ENCODE measurements at regions not wholly inside any gene's neighbourhood (a gene's known extent, or its start where the extent isn't known, plus 50 kb on each side); places are given as distances from the start of the nearest gene placed in this dataset.

- Histone ChIP-seq H3K4me1 (ENCODE audit: low read depth, poor library complexity, severe bottlenecking) (no peaks in the 10 kb centered on the region), H3K79me2 (ENCODE audit: insufficient read depth, low read depth) (no peaks in the 10 kb centered on the region), H3K27ac (no peak overlapping the region), H3K4me2 (no peak overlapping the region), H4K20me1 (ENCODE audit: insufficient read depth) (no peaks in the 10 kb centered on the region), H3K27me3 (ENCODE audit: insufficient read depth, low read depth) (no peaks in the 10 kb centered on the region), H3K4me3 (IDR thresholded peaks at IDR 0.05; ENCODE audit: insufficient read depth, low read depth, low read length) (no peak overlapping the region), H3K36me3 (ENCODE audit: insufficient read depth) (no peaks in the 10 kb centered on the region), H2AFZ (ENCODE audit: low read depth) (no peak overlapping the region), H3K9ac (no peak overlapping the region)
- TF ChIP-seq CTCF (conservative IDR thresholded peaks at IDR 0.05; ENCODE audit: low read depth, low read length) = no peak
Observed at GRCh38 chrX:128517691-128518090, 465.5 kb upstream of the ACTRT1 start.

GRCh38 chrX:128504496-128504895 lies 452.3 kb upstream of the ACTRT1 start:
- Histone ChIP-seq H3K4me2 (no peak overlapping the region), H2AFZ (ENCODE audit: low read depth) (no peak overlapping the region), H3K4me3 (IDR thresholded peaks at IDR 0.05; ENCODE audit: insufficient read depth, low read depth, low read length) (no peak overlapping the region), H4K20me1 (ENCODE audit: insufficient read depth) (no peaks in the 10 kb centered on the region), H3K36me3 (ENCODE audit: insufficient read depth) (no peaks in the 10 kb centered on the region), H3K79me2 (ENCODE audit: insufficient read depth, low read depth) (no peaks in the 10 kb centered on the region), H3K9ac (no peak overlapping the region), H3K27ac (no peak overlapping the region), H3K4me1 (ENCODE audit: low read depth, poor library complexity, severe bottlenecking) (no peaks in the 10 kb centered on the region), H3K27me3 (ENCODE audit: insufficient read depth, low read depth) (no peaks in the 10 kb centered on the region)
- TF ChIP-seq CTCF (conservative IDR thresholded peaks at IDR 0.05; ENCODE audit: low read depth, low read length) = no peak

- Histone ChIP-seq H3K27me3 (ENCODE audit: insufficient read depth, low read depth) (no peaks in the 10 kb centered on the region), H3K27ac (no peak overlapping the region), H3K4me2 (no peak overlapping the region), H3K36me3 (ENCODE audit: insufficient read depth) (no peaks in the 10 kb centered on the region), H4K20me1 (ENCODE audit: insufficient read depth) (no peaks in the 10 kb centered on the region), H3K4me3 (IDR thresholded peaks at IDR 0.05; ENCODE audit: insufficient read depth, low read depth, low read length) (no peak overlapping the region), H3K4me1 (ENCODE audit: low read depth, poor library complexity, severe bottlenecking) (no peaks in the 10 kb centered on the region), H3K9ac (no peak overlapping the region), H3K79me2 (ENCODE audit: insufficient read depth, low read depth) (no peaks in the 10 kb centered on the region), H2AFZ (ENCODE audit: low read depth) (no peak overlapping the region)
- TF ChIP-seq CTCF (conservative IDR thresholded peaks at IDR 0.05; ENCODE audit: low read depth, low read length) = no peak
Observed at GRCh38 chrX:128464116-128464515, 411.9 kb upstream of the ACTRT1 start.

- Histone ChIP-seq H3K36me3 (ENCODE audit: insufficient read depth) (no peaks in the 10 kb centered on the region), H3K4me1 (ENCODE audit: low read depth, poor library complexity, severe bottlenecking) (no peaks in the 10 kb centered on the region), H2AFZ (ENCODE audit: low read depth) (no peak overlapping the region), H3K27ac (no peak overlapping the region), H3K9ac (no peak overlapping the region), H4K20me1 (ENCODE audit: insufficient read depth) (no peaks in the 10 kb centered on the region), H3K79me2 (ENCODE audit: insufficient read depth, low read depth) (no peaks in the 10 kb centered on the region), H3K4me2 (no peak overlapping the region), H3K27me3 (ENCODE audit: insufficient read depth, low read depth) (no peaks in the 10 kb centered on the region), H3K4me3 (IDR thresholded peaks at IDR 0.05; ENCODE audit: insufficient read depth, low read depth, low read length) (no peak overlapping the region)
- no peak for TF ChIP-seq CTCF (conservative IDR thresholded peaks at IDR 0.05; ENCODE audit: low read depth, low read length)
Observed at GRCh38 chrX:128460835-128461234, 408.6 kb upstream of the ACTRT1 start.

GRCh38 chrX:128458888-128459287 lies 406.7 kb upstream of the ACTRT1 start:
- no peaks in the 10 kb centered on the region for H4K20me1 ChIP-seq (ENCODE audit: insufficient read depth)
- no peak overlapping the region for H3K4me2 ChIP-seq
- H3K36me3 ChIP-seq (ENCODE audit: insufficient read depth) = no peaks in the 10 kb centered on the region
- H3K9ac ChIP-seq = no peak overlapping the region
- no peak overlapping the region for H3K4me3 ChIP-seq (IDR thresholded peaks at IDR 0.05; ENCODE audit: insufficient read depth, low read depth, low read length)
- no peak overlapping the region for H3K27ac ChIP-seq
- H3K79me2 ChIP-seq (ENCODE audit: insufficient read depth, low read depth) = no peaks in the 10 kb centered on the region
- H3K4me1 ChIP-seq (ENCODE audit: low read depth, poor library complexity, severe bottlenecking) = no peaks in the 10 kb centered on the region
- no peak overlapping the region for H2AFZ ChIP-seq (ENCODE audit: low read depth)
- no peak for TF ChIP-seq CTCF (conservative IDR thresholded peaks at IDR 0.05; ENCODE audit: low read depth, low read length)
- no peaks in the 10 kb centered on the region for H3K27me3 ChIP-seq (ENCODE audit: insufficient read depth, low read depth)
